ENCODE measurements at regions not wholly inside any gene's neighbourhood (a gene's known extent, or its start where the extent isn't known, plus 50 kb on each side); places are given as distances from the start of the nearest gene placed in this dataset.

GRCh38 chr10:94112321-94112720, 118.6 kb downstream of the PLCE1 start:
- TF ChIP-seq, protein P1, sequence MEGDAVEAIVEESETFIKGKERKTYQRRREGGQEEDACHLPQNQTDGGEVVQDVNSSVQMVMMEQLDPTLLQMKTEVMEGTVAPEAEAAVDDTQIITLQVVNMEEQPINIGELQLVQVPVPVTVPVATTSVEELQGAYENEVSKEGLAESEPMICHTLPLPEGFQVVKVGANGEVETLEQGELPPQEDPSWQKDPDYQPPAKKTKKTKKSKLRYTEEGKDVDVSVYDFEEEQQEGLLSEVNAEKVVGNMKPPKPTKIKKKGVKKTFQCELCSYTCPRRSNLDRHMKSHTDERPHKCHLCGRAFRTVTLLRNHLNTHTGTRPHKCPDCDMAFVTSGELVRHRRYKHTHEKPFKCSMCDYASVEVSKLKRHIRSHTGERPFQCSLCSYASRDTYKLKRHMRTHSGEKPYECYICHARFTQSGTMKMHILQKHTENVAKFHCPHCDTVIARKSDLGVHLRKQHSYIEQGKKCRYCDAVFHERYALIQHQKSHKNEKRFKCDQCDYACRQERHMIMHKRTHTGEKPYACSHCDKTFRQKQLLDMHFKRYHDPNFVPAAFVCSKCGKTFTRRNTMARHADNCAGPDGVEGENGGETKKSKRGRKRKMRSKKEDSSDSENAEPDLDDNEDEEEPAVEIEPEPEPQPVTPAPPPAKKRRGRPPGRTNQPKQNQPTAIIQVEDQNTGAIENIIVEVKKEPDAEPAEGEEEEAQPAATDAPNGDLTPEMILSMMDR (IDR thresholded peaks at IDR 0.05) = no peak
- TF ChIP-seq POLR2AphosphoS5 (IDR thresholded peaks at IDR 0.05) = no peak
